ENCODE measurements at regions not wholly inside any gene's neighbourhood (a gene's known extent, or its start where the extent isn't known, plus 50 kb on each side); places are given as distances from the start of the nearest gene placed in this dataset.

GRCh38 chr22:48736593-48737460, 1090.8 kb downstream of the BRD1 start:
- no peak for TF ChIP-seq CTCF (IDR thresholded peaks at IDR 0.05 in 8 of 11, conservative IDR thresholded peaks at IDR 0.05 in 3 of 11)
- no peak for TF ChIP-seq POLR2AphosphoS5 (IDR thresholded peaks at IDR 0.05)

Measured in spleen (tissue), 7 donors.